ENCODE measurements at regions not wholly inside any gene's neighbourhood (a gene's known extent, or its start where the extent isn't known, plus 50 kb on each side); places are given as distances from the start of the nearest gene placed in this dataset.

DNA sequence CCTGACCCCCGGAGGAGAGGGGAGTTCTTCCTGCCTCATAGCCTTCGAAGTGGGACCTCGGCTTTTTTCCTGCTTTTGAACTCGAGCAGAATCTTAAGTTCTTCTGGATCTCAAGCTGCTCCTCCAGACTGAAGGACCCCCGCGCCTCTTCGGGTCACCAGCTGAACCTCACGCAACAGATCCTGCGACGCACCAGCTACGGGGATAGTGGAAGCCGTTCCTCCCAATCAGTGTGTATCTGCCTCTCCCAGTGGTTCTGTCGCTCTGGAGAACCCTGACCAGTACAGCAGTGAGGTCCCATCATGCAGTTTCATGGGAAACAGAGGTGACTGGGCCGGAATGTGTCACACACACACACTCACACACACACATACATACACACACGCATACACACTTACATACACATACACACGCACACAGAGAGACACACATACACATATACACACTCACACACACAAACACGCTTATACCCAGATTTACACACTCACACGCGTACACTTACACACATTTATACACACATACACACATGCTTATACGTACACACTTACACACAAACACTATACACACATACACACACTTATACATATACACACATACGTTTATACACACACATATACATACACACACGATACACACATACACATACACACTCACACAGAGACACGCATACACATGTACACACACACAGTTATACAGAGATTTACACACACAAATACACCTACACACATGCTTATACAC lies 170.0 kb downstream of the TTLL2 start:
- DNase-seq = no peak

DNA sequence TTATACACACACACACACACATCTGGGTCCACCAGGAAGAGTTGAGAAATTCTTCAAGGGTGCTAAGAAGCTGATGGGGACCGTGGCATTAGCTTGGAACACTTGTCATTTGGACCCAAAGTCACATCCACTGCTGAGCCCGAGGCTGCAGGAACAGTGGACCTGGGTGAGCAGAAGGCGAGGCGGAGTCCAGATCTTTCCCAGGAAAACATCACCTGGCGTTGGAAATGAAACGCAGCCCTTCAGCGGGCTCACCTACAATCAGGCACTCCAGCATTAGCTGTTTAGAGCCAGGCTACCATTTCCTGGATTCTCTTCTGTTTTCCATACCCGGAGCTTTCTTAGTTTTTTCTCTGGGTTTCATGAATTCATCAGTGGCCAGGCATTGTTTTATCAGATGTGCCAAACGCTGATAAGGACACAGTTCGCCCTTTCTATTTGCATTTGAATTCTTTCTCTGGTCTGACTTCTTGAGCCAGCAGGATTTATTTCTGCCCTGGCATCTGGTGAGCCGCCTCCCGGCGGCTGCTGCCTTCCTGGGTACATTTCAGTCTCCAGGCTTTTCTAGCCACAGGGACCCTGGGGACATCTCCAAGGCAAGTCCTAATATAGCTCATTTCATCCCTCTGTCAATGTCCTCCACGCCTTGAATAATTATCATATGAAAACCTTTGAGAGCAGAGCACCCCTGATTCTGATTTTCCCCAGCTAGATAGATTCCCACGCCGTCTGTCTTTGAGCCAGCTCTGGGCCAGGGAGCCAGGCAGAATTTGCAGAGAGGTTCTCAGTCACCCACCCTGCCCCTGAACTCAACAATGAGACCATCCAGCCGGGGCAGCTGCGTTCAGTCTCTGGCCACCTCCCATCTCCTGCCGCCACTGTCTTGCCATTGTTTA lies 170.9 kb downstream of the TTLL2 start:
- no peak for DNase-seq

DNA sequence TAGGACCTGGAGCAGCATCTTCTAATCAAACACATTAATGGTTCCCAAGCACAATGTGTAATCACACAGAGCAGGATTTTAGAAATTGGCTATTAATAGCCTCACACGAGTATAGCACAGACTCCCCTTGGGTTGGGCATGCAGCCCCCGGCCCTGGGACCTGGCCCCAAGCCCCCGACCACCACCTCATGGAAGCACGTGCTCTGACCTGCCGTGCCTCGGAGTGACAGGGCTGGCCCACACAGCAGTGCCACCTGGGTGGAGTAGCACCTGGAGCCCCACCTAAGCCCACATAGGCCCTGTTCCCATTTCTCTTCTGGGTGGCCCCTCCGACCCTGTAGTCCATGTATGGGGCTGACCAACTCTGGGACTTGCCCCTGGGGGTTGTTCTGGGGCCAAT lies 171.8 kb downstream of the TTLL2 start:
- DNase-seq = no peak

DNA sequence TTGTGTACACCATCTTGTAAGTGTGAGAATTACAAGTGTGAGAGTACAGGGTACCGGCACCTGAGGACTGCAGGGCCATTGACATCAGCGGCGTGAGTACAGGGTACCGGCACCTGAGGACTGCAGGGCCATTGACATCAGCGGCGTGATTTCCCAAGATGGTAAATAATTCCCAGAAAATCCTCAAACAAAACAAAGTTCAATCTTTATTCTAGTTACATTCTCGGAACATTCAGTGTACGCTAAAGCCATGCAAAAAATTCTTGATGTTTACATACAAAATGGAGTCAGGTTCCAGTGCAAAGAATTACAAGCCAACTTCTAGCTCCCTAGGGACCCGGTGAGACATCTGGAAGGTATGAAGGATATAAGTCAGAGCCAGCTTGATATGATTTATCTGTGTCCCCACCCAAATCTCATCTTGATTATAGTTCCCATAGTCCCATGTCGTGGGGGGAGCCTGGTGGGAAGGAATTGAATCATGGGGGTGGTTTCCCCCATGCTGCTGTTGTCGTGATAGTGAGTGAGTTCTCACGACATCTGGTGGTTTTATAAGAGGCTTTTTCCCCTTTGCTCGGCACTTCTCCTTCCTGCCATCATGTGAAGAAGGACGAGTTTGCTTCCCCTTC lies 172.7 kb downstream of the TTLL2 start:
- no peak for DNase-seq

DNA sequence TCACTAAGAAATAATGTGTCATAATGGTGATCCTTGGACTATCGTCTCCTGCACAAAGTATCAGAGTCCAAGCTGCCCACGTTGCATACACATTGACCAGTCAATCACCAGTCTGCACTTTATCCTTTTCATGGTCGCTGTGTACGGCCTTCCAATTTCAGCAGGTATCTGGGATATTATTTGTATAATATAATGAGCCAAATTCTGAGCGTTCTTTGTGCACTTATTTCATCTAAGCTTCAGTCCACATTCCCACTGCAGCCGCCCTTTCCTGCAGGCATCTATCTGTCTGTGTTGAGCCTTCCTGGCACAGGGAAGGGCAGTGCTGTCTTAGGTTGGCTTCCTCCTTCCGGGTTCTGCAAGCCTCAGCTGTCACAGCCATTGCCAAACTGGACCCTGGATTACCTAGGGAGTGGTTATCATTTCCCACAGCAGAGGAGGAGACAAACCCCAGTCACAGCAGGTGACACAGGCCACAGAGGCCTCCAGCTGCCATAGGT lies 174.3 kb downstream of the TTLL2 start:
- no peak for DNase-seq

DNA sequence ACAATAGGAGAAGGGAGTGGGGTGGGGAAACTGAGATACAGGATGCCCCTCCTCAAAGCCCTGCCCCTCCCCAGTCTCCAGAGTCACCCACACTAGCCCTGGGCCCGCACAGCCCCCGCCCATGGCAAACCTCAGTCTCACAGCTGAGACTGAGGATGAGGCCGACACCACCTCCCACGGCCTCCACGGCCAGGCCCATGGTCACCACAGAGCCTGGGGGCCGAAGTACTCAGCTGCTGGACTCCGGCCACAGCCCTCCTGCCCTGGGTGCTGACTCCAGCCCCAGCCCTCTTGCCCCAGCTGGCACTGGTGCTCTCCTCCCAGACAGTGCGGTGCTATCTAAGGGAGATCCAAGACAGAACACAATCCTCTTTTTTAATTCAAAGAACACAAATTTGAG lies 176.1 kb downstream of the TTLL2 start:
- DNase-seq = no peak

DNA sequence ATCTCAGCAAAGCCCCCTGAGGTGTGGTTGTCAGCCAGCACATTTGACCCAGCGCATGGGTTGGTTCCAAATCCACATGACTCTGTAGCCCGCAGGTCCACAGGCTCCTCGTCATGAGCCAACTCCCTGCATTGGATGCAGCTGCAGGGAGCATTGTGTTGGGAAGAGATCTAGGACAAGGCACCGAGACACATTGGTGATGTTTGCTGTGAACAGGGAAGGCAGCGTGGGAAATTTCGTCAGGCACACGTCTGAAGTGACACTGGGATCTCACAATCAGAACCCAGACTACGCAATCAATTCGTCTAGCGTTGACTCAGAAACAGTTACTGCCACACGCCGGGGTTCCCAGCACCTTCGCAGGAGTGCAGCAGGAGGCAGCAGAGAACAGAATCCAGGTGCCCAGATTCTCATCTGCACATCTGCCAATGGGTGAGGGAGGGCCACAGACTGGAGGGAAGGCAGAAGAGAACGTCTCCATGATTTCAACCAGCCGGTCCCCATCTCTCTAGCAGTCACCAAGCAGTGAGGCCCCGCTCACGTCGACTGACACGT lies 177.0 kb downstream of the TTLL2 start:
- no peak for DNase-seq

DNA sequence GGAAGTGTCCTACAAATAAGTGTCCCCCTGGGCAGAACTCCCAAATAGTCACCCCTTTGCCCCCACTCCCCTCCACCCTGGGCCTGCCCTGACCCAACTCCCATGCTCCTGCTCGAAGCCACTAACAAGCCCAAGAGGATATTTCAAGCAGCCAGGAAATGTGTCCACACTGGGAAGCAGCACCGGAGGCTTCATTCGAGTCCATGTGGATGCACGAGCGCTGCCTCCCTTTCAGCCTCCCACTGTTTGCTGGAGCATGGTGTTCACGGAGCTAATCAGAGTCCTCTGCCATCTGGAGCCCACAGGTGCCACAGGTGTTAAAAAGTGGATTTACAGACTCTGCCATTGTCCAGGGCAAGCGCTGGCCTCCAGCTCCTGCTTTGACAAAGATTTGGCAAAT lies 177.6 kb downstream of the TTLL2 start:
- no peak for DNase-seq

DNA sequence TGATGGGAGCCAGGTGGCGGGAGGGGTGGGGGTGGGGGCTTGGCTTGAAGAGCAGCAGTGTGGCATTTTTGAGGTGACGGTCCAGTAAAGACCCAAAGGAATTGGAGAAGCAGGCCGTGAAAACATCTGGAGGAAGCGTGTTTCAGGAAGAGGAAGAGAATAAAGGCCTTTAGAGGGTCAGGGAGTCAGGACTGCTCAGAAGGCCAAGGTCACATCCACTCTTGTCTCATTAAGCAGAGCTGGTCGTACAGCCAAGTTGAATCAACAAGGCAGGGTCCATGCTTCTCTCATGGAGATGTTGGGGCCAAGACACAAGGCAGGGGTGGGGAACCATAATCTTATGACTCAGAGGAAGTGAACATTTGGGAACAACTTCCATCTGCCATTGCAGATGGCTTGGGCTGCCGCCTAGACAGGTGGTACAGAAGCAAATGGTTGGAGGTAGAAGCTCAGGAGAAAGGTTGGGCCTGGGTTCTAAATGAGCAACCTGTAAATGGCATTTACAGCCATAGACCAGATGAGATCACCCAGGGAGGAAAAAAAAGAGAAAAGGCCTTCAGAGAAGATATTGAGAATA lies 179.6 kb downstream of the TTLL2 start:
- DNase-seq = no peak

DNA sequence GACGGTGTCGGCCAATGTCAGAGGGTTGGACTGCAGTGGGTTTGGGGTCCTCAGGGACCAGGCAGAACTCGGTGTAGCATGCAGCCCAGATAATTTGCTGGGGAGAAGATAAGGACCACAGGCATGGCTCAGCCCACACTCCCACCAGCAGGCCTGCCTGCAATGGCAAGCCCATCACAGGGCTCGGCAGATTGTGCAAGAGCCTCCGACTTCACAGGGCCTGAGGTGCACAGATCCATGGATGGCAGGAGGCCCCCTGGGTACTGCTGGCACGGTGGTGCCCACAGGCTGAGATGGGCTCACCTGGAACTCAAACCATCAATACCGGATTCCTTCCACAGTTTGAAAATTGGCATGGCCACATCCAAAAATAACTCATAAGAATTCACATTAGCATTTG lies 180.3 kb downstream of the TTLL2 start:
- no peak for DNase-seq

DNA sequence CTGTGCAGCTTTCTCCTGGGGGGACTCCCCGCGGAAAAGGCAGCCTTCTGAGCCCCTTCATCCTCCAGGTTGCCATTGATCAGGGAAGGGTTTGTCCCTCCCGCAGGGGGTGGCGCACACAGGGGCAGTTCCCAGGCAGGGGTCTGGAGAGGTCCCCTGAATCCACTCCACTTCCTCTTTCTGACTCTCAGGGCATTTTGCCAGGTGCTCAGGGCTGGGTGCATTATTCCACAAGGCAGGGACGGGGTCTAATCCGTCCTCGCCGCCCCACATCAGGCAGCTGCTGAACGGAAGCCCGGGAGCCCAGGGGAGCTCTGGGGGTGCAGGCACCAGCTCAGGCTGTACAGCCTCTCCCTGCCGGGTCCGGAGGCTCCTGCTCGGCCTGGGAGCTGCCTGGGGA lies 180.9 kb downstream of the TTLL2 start:
- no peak for DNase-seq

DNA sequence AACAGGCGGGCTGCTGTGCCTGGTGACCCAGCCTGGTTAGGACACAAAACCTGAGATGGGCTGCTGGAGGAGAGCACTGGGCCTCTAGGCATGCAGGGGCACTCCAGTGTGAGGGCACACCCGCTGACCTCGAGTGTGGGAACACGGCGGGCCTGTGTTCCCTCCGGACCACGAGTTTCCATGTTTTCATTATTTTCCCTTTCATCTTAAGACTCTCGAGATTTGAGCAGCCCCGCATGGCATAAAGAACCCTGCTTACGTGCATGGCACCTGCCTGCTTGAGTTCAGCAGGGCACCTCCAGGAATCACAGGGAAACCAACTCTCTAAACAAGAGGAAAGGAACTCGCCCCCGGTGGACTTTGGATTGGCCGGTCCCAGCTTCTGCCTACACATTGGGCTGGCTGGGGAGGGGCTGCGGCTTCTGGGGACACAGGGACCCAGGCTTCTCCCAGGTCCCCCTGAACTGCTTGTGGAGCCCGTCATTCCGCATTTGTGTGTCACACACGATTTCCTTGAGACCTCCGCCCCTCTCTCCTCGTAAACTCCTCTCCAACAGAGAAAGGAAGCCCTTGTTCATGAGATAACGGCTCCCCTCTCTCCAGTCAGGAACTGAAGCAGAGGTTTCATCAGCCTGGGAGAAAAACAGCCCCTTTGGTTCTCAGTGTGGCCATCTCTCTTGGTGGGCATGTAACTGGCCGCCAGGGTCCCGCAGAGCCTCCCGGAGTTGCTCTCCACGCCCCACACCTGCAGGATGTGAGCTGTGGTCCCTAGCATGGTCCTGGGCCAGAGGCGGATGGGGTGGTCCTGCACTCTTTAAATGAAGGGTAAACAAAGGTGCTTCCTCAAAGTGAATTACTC lies 181.8 kb downstream of the TTLL2 start:
- no peak for DNase-seq

DNA sequence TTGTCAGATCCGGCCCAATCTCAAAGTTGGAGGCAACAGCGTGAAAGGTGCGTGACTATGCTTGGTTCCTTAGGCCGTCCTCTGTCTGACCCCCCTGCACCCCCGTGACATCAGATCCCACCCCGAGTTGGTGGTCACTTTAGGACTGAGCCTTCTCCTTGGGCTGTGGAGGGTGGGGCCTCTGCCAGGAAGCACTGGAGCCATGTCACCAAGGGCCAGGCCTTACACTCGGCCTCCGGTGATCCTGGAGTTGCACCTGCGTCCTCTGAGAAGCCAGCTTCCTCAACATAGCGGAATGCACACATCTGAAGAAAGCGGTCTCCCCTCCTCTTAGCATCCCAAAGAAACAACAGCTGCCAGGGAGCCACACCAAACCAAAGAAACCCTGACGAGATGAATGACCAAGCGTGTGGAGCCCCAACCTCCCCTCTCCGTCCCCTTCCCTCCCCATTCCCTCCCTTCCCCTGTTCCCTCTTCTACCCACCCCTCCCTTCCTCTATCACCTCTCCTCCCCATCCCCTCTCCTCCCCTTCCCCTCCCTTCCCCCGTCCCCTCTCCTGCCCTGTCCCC lies 182.6 kb downstream of the TTLL2 start:
- DNase-seq = no peak

DNA sequence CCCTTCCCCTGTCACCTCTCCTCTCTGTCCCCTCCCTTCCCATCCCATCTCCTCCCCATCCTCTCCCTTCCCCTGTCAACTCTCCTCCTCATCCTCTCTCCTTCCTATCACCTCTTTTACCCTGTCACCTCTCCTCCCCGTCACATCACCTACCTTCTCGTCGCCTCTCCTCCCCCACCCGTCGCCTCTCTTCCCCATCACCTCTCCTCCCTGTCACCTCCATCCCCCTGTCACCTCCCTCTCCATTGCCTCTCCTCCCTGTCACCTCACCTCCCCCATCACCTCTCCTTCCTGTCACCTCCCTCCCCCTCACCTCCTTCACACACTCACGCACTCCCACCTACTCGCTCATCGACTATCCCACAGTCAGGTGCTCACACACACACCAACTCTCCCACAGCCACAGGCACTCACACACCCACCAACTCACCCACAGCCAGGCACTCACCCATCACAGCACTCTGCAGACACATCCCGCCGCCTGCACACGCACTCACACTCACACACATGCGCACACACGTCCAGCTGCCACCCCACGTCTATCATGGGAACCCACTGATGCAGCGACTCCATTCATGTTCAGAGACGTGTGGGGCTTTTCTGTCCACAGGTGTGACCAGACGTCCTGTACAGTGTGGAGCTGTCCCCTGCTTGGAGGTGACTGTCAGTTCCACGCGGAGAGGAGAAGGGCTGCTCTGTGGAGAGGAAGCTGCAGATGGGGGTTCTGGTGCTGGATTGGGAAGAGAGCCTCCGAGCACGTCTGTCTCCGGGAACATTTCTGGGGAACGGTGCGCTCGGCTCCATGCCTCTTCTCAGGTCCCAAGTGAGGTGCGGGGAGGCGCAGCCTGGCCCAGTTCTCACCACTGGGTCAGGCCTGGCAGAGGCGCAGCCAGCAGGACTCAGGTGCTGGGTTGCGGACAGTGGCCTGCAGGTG lies 184.3 kb downstream of the TTLL2 start:
- DNase-seq = no peak

DNA sequence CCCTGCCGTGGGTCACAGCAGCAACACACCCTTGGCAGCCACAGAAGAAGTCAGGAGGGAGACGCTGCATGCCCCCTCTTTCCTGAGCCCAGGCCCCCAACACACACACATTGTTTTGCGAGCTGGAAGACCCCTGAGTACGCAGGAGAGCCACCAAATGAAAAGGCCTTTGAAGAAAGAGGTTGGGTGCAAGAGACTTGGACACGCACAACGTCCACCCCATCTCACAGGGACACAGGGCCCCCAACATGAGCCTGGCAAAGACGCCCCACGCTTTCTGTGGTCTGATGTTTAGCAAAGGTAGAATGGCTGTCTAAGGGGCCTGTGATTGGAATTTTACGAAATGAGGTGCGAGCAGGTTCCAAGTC lies 185.0 kb downstream of the TTLL2 start:
- no peak for DNase-seq

DNA sequence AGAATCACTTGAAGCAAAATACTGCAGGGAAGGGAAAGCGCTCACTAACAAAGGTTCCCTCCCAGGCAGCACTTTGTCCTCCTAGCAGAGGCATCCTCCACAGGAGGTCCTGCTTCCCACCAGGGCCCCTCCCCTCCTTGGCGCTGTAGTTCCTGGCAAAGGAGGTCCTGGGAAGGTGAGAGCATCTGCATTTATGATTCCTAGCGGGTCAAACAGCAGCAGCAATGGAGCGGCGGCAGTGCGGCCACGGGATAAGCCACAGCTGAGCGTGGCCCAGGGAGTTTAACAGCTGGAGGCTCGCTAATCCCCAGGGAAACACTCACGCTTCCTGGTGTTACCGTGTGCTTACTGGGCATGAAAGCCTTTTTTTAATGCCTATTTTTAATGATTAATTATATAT lies 185.8 kb downstream of the TTLL2 start:
- DNase-seq = no peak

DNA sequence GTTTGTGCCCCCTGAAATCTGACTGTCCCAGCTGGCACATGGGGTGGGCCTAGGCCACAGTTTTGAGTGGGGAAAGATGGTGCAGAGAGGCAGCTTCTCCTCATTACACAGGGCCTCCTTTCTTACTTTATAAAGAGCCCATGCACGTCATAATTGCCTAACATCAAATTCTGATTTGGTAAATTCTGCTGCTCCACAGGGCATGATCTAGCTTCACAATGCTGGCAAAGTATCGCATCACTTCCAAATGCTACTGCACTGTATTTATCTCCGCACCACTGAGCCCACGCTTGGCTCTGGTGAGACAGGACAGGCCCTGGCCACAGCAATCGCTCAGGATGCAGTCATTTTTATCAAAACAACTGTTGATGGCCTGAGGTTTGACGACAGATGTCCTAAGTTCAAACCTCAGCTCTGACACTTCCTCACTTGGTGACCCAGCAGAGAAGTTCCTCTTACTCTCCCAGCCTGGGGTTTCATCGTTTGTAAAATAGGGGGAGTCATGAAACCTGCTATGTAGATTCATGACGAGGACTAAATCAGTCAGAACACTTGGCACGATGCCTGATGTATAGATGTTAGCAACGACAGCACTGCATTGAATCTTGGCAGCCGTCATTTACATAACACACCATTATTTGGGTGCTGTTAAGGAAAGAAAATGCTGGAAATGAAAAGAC lies 187.9 kb downstream of the TTLL2 start:
- DNase-seq = no peak

DNA sequence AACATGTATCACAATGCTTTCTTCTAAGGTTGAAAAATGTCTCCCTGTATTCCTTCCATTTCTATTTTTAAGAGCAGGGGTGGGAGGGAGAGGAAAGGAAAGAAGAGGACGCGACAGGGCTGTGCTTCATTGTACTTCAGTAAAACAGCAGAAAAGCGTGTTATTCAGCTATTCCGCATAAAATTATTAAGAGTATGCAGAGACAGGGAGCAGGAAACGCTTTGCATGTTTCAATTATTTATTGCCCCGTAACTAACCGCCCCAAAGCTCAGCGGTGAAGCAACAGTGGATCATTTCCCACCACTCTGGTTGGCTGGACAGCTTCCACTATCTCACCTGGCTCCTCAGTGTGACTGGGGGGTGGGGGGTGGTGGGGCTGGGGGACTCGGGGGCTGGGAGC lies 188.9 kb downstream of the TTLL2 start:
- no peak for DNase-seq

DNA sequence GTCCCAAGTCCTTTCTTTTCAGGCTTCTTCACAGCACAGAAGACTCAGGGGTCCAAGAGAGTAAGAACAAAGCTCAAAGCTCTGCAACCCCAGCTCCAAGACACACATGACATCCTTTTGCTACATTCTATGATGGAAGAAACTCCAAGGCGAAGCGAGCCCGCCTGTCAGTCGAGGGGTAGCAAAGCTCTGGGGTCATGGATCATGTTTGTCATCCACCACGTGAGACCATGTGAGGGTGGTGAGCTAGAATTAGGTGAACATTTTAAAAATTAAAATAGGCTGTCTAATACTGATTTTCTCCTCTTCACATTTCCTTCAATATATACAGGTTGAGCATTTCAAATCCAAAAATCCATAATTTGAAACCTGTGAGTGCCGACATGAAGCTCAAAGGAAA lies 189.6 kb downstream of the TTLL2 start:
- no peak for DNase-seq
